ENCODE measurements at regions not wholly inside any gene's neighbourhood (a gene's known extent, or its start where the extent isn't known, plus 50 kb on each side); places are given as distances from the start of the nearest gene placed in this dataset.

DNA sequence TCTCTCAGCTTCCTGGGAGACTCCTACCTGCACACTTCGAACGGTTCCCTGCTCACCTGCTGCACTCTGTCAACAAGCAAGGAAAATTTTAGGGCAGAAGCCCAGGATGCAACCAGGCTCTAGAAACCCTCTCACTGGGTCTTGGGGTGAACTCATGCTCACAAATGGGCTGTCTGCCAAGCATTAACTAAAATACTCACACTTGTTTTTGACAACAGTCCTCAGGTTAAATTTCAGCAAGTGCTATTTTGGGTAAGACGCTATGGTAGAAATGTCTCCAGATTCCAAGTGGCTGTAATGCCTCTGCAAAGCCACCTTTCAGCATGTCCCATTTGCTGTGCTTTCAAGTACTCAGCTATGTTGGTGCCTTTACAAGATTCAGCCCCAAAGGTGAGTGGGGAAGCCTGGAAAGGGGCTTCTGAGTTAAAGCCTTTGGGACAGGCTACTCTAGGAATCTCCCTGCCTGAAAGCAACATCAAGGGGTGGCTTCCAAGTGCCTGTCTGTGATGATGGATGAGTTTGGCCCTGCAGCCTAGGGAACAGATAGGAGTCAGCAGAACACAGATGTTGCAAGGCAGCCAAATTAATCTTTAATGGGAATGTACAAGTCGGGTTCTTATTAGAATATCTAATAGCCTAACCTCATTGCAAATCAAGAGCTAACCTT lies 211.9 kb upstream of the SPAG17 start:
- no TSS peak for BruUV-seq (replicated peaks)
- Histone ChIP-seq H3K9me2 (ENCODE audit: insufficient read depth, low read length) (no peaks in the 10 kb centered on the region), H3K9me3 (ENCODE audit: low read length) (no peaks in the 10 kb centered on the region), H3K4me3 (ENCODE audit: low read depth, low read length, poor library complexity, severe bottlenecking) (no peak overlapping the region), H3K4me1 (ENCODE audit: insufficient read depth, low read length, poor library complexity, severe bottlenecking) (no peaks in the 10 kb centered on the region), H3K36me3 (ENCODE audit: insufficient read depth, low read length) (no peaks in the 10 kb centered on the region), H3K4me2 (ENCODE audit: low read length) (no peak overlapping the region), H3K79me2 (ENCODE audit: insufficient read depth, low read depth, low read length) (no peaks in the 10 kb centered on the region), H3K27ac (ENCODE audit: low read depth, low read length, poor library complexity, severe bottlenecking) (no peak overlapping the region), H4K20me1 (ENCODE audit: insufficient read depth, low read length) (no peaks in the 10 kb centered on the region), H2AFZ (ENCODE audit: low read length) (no peak overlapping the region)
- ChIA-PET POLR2A (interaction anchor here (0.5 kb wide), 1 partner anchor 7 kb away, joined by 3 read pairs; no protein-coding TSS in a partner anchor), CTCF (ENCODE audit: unreplicated experiment) (no interaction called here)
- intact Hi-C loops (cut with micrococcal nuclease; ENCODE audit: unreplicated experiment) = no loop called here
- TF ChIP-seq EZH2phosphoT487 (IDR thresholded peaks at IDR 0.05; ENCODE audit: borderline replicate concordance, low read depth, low read length) = no peak
- TF ChIP-seq, protein P1, sequence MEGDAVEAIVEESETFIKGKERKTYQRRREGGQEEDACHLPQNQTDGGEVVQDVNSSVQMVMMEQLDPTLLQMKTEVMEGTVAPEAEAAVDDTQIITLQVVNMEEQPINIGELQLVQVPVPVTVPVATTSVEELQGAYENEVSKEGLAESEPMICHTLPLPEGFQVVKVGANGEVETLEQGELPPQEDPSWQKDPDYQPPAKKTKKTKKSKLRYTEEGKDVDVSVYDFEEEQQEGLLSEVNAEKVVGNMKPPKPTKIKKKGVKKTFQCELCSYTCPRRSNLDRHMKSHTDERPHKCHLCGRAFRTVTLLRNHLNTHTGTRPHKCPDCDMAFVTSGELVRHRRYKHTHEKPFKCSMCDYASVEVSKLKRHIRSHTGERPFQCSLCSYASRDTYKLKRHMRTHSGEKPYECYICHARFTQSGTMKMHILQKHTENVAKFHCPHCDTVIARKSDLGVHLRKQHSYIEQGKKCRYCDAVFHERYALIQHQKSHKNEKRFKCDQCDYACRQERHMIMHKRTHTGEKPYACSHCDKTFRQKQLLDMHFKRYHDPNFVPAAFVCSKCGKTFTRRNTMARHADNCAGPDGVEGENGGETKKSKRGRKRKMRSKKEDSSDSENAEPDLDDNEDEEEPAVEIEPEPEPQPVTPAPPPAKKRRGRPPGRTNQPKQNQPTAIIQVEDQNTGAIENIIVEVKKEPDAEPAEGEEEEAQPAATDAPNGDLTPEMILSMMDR (conservative IDR thresholded peaks at IDR 0.05; ENCODE audit: low read length) = no peak
- DNase-seq (ENCODE audit: low spot score) = no peak

DNA sequence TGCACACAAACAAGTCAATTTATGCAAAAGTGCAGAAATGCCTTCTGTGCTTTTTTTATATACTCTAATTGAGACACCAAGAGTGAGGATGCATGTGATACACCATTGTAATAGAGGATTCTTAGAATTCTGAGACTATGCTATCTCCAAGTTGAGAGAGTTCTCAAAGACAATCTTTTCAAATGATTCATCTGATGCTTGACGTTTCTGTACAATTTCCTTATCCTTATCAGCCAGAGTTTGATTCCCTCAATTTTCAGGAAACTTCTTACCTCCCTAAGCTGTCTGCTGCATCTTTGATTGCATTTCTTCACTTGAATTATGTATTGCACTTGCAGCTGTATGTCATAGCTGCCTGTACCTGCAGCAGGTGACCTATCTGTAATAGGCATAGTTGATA lies 211.3 kb upstream of the SPAG17 start:
- Histone ChIP-seq H4K20me1 (ENCODE audit: insufficient read depth, low read length) (no peaks in the 10 kb centered on the region), H3K4me2 (ENCODE audit: low read length) (no peak overlapping the region), H3K4me3 (ENCODE audit: low read depth, low read length, poor library complexity, severe bottlenecking) (no peak overlapping the region), H3K36me3 (ENCODE audit: insufficient read depth, low read length) (no peaks in the 10 kb centered on the region), H3K9me3 (ENCODE audit: low read length) (no peaks in the 10 kb centered on the region), H3K79me2 (ENCODE audit: insufficient read depth, low read depth, low read length) (no peaks in the 10 kb centered on the region), H3K9me2 (ENCODE audit: insufficient read depth, low read length) (no peaks in the 10 kb centered on the region), H3K27ac (ENCODE audit: low read depth, low read length, poor library complexity, severe bottlenecking) (no peak overlapping the region), H3K4me1 (ENCODE audit: insufficient read depth, low read length, poor library complexity, severe bottlenecking) (no peaks in the 10 kb centered on the region), H2AFZ (ENCODE audit: low read length) (no peak overlapping the region)
- intact Hi-C loops (cut with micrococcal nuclease; ENCODE audit: unreplicated experiment) = no loop called here
- DNase-seq (ENCODE audit: low spot score) = no peak
- POLR2A ChIA-PET = no interaction called here
- no peak for TF ChIP-seq EZH2phosphoT487 (IDR thresholded peaks at IDR 0.05; ENCODE audit: borderline replicate concordance, low read depth, low read length)
- TF ChIP-seq, protein P1 (conservative IDR thresholded peaks at IDR 0.05; ENCODE audit: low read length) = no peak
- CTCF ChIA-PET (ENCODE audit: unreplicated experiment) = no interaction called here
- BruUV-seq (replicated peaks) = no TSS peak

GRCh38 chr1:118395430-118395991 lies 210.5 kb upstream of the SPAG17 start:
- H3K79me2 ChIP-seq (ENCODE audit: insufficient read depth, low read depth, low read length) = no peaks in the 10 kb centered on the region
- no peak for DNase-seq (ENCODE audit: low spot score)
- no peak overlapping the region for H2AFZ ChIP-seq (ENCODE audit: low read length)
- CTCF ChIA-PET (ENCODE audit: unreplicated experiment) = no interaction called here
- TF ChIP-seq EZH2phosphoT487 (IDR thresholded peaks at IDR 0.05; ENCODE audit: borderline replicate concordance, low read depth, low read length) = no peak
- TF ChIP-seq, protein P1 (conservative IDR thresholded peaks at IDR 0.05; ENCODE audit: low read length) = no peak
- H3K4me1 ChIP-seq (ENCODE audit: insufficient read depth, low read length, poor library complexity, severe bottlenecking) = no peaks in the 10 kb centered on the region
- no peaks in the 10 kb centered on the region for H3K9me2 ChIP-seq (ENCODE audit: insufficient read depth, low read length)
- H3K9me3 ChIP-seq (ENCODE audit: low read length) = no peaks in the 10 kb centered on the region
- no peaks in the 10 kb centered on the region for H3K36me3 ChIP-seq (ENCODE audit: insufficient read depth, low read length)
- no peak overlapping the region for H3K27ac ChIP-seq (ENCODE audit: low read depth, low read length, poor library complexity, severe bottlenecking)
- intact Hi-C loops (cut with micrococcal nuclease; ENCODE audit: unreplicated experiment) = no loop called here
- BruUV-seq (replicated peaks) = no TSS peak
- H4K20me1 ChIP-seq (ENCODE audit: insufficient read depth, low read length) = no peaks in the 10 kb centered on the region
- H3K4me2 ChIP-seq (ENCODE audit: low read length) = no peak overlapping the region
- no peak overlapping the region for H3K4me3 ChIP-seq (ENCODE audit: low read depth, low read length, poor library complexity, severe bottlenecking)
- POLR2A ChIA-PET = no interaction called here

All from OCI-LY7 (cell line).